ENCODE measurements at regions not wholly inside any gene's neighbourhood (a gene's known extent, or its start where the extent isn't known, plus 50 kb on each side); places are given as distances from the start of the nearest gene placed in this dataset.

GRCh38 chr2:8486141-8486540 is 195.7 kb upstream of the ID2 start:
- no peak overlapping the region for H2AFZ ChIP-seq (ENCODE audit: low read depth, low read length, poor library complexity, severe bottlenecking)
- H4K20me1 ChIP-seq (ENCODE audit: insufficient read depth), result no peaks in the 10 kb centered on the region
- H3K27ac ChIP-seq (ENCODE audit: low read depth, low read length), result no peak overlapping the region
- H3K36me3 ChIP-seq (ENCODE audit: control insufficient read depth in 1 of 2, insufficient read depth in 2 of 2, low read length in 2 of 2), result no peaks in the 10 kb centered on the region
- intact Hi-C loops (cut with micrococcal nuclease), result no loop called here
- H3K9me2 ChIP-seq (ENCODE audit: insufficient read depth), result no peaks in the 10 kb centered on the region
- ATAC-seq (no peak), DNase-seq (ENCODE audit: low read depth, low spot score) (no peak)
- no TSS peak for BruUV-seq (replicated peaks)
- H3K79me2 ChIP-seq (ENCODE audit: insufficient read depth, low read length), result no peaks in the 10 kb centered on the region
- no peak overlapping the region for H3K9ac ChIP-seq (ENCODE audit: low read length)
- ChIA-PET CTCF (no interaction called here), POLR2A (no interaction called here), RAD21 (ENCODE audit: low non-redundant PET in 1 of 2, low total read pairs in 2 of 2, uncharacterized antibody in 2 of 2, unreplicated experiment in 2 of 2) (no interaction called here)
- H3K9me3 ChIP-seq (ENCODE audit: control insufficient read depth in 1 of 2, insufficient read depth in 1 of 2, low read depth in 1 of 2, low read length in 2 of 2), result no peaks in the 10 kb centered on the region
- no peak overlapping the region for H3K4me3 ChIP-seq (replicated peaks in 1 of 2; ENCODE audit: low read depth in 1 of 2, low read length in 2 of 2)
- TF ChIP-seq ZNF274 (IDR thresholded peaks at IDR 0.05; ENCODE audit: low read depth, low read length) (no peak), SIN3A (IDR thresholded peaks at IDR 0.05; ENCODE audit: low read depth) (no peak), EZH2phosphoT487 (IDR thresholded peaks at IDR 0.05; ENCODE audit: borderline replicate concordance) (no peak), CTCF (IDR thresholded peaks at IDR 0.05 in 2 of 3, conservative IDR thresholded peaks at IDR 0.05 in 1 of 3; ENCODE audit: borderline replicate concordance in 1 of 3, insufficient read depth in 1 of 3, low read depth in 2 of 3, low read length in 2 of 3) (no peak), EZH2 (IDR thresholded peaks at IDR 0.05) (no peak), CEBPB (IDR thresholded peaks at IDR 0.05; ENCODE audit: low read depth) (no peak), MAX (IDR thresholded peaks at IDR 0.05) (no peak), JUND (IDR thresholded peaks at IDR 0.05) (no peak), RAD21 (IDR thresholded peaks at IDR 0.05; ENCODE audit: low read depth) (no peak), FOSL1 (IDR thresholded peaks at IDR 0.05; ENCODE audit: low read depth) (no peak), EGR1 (IDR thresholded peaks at IDR 0.05; ENCODE audit: low read depth) (no peak), REST (IDR thresholded peaks at IDR 0.05; ENCODE audit: low read depth) (no peak), TCF7L2 (IDR thresholded peaks at IDR 0.05; ENCODE audit: borderline replicate concordance, extremely low read depth, insufficient read depth, insufficient read length) (no peak), SRF (IDR thresholded peaks at IDR 0.05; ENCODE audit: low read depth) (no peak), POLR2AphosphoS5 (IDR thresholded peaks at IDR 0.05; ENCODE audit: low read depth, low read length) (no peak)
- no peaks in the 10 kb centered on the region for H3K4me1 ChIP-seq (ENCODE audit: control insufficient read depth in 1 of 2, insufficient read depth in 2 of 2, low read length in 2 of 2)
- H3K27me3 ChIP-seq (ENCODE audit: insufficient read depth, low read length), result no peaks in the 10 kb centered on the region
- H3K4me2 ChIP-seq (ENCODE audit: low read length), result no peak overlapping the region
